ENCODE measurements at regions not wholly inside any gene's neighbourhood (a gene's known extent, or its start where the extent isn't known, plus 50 kb on each side); places are given as distances from the start of the nearest gene placed in this dataset.
A peak's percentile ranks its signal among the peaks of the same experiment; 100 is the strongest.

GRCh38 chr5:116343961-116344360 lies 230.7 kb downstream of the SEMA6A start:
- Histone ChIP-seq H3K4me3 (ENCODE audit: low read depth, low read length) (no peak overlapping the region), H3K27me3 (replicated peaks; ENCODE audit: control insufficient read depth, insufficient read depth, low read length) (no peaks in the 10 kb centered on the region), H3K9me3 (no peaks in the 10 kb centered on the region), H3K36me3 (ENCODE audit: control insufficient read depth, insufficient read depth, low read length) (no peaks in the 10 kb centered on the region), H3K4me1 (no peaks in the 10 kb centered on the region)
- Mint-ChIP-seq H3K4me3 (ENCODE audit: unreplicated experiment) (no peak overlapping the region), H3K4me1 (ENCODE audit: low read depth, unreplicated experiment) (no peaks in the 10 kb centered on the region), H3K27ac (ENCODE audit: unreplicated experiment) (no peak overlapping the region), H3K9me3 (ENCODE audit: unreplicated experiment) (peaks cover 15% of the 10 kb centered on the region), H3K36me3 (ENCODE audit: insufficient read depth, unreplicated experiment) (no peaks in the 10 kb centered on the region), H3K27me3 (ENCODE audit: insufficient read depth, unreplicated experiment) (no peaks in the 10 kb centered on the region)
- CTCF ChIA-PET = no interaction called here
- no TSS peak for BruUV-seq (replicated peaks)
- peak in 1 of 2 experiments; percentile 10 for DNase-seq
- POLR2A ChIA-PET = no interaction called here
- no peak for TF ChIP-seq CTCF (IDR thresholded peaks at IDR 0.05; ENCODE audit: insufficient read depth in 1 of 2, low read depth in 1 of 2, low read length in 1 of 2, severe bottlenecking in 1 of 2, unreplicated experiment in 1 of 2)
- intact Hi-C loops (cut with micrococcal nuclease; ENCODE audit: unreplicated experiment) = no loop called here
